PC-9 (cell line): ENCODE measurements at regions not wholly inside any gene's neighbourhood (a gene's known extent, or its start where the extent isn't known, plus 50 kb on each side); places are given as distances from the start of the nearest gene placed in this dataset.

ENCODE experiments used
- CTCF ChIP-seq: fragments of 200-600 bp; sonication (generic); conservative IDR thresholded peaks from 2 replicates; pipeline ENCODE4 v1.6.1; 2017; ENCODE audit warnings: mixed run types, antibody characterized with exemption, mild to moderate bottlenecking, moderate library complexity
- EZH2 ChIP-seq: fragments of 200-600 bp; sonication (generic); IDR thresholded peaks from 2 replicates; pipeline ENCODE4 v1.8.0; 2017; ENCODE audit warnings: antibody characterized with exemption, low read depth

GRCh38 chr14:25150401-25150800 lies 100.5 kb upstream of the STXBP6 start:
- TF ChIP-seq CTCF (no peak), EZH2 (no peak)
